ENCODE measurements at regions not wholly inside any gene's neighbourhood (a gene's known extent, or its start where the extent isn't known, plus 50 kb on each side); places are given as distances from the start of the nearest gene placed in this dataset.

- Histone ChIP-seq H3K36me3 (ENCODE audit: control insufficient read depth, insufficient read depth, low read length) (no peaks in the 10 kb centered on the region), H3K9me3 (ENCODE audit: control insufficient read depth, insufficient read depth, low read depth, low read length) (no peaks in the 10 kb centered on the region), H3K4me1 (ENCODE audit: control insufficient read depth, insufficient read depth, low read length) (no peaks in the 10 kb centered on the region), H3K4me3 (ENCODE audit: low read depth in 2 of 2, low read length in 2 of 2) (no peak overlapping the region), H3K27ac (ENCODE audit: low read length) (no peak overlapping the region), H3K27me3 (ENCODE audit: control insufficient read depth, insufficient read depth, low read length) (peaks cover 3% of the 10 kb centered on the region; the same call in 1 of the 2 replicates)
- intact Hi-C loops (cut with micrococcal nuclease; ENCODE audit: unreplicated experiment) (no loop called here), in situ Hi-C loops (cut with HindIII; ENCODE audit: low pct_unique_long_range_greater_than_20kb, low sequenced_read_pairs) (no loop called here)
- DNase-seq (ENCODE audit: low read depth, low spot score) (no peak), ATAC-seq (no peak)
- TF ChIP-seq SIN3A (IDR thresholded peaks at IDR 0.05; ENCODE audit: borderline replicate concordance, insufficient read depth, low read depth, low read length) (no peak), CTCF (IDR thresholded peaks at IDR 0.05) (no peak), POLR2AphosphoS5 (IDR thresholded peaks at IDR 0.05; ENCODE audit: low read depth, low read length) (no peak), TCF7L2 (IDR thresholded peaks at IDR 0.05; ENCODE audit: low read depth, low read length) (no peak)
- TF ChIP-seq, protein P1, sequence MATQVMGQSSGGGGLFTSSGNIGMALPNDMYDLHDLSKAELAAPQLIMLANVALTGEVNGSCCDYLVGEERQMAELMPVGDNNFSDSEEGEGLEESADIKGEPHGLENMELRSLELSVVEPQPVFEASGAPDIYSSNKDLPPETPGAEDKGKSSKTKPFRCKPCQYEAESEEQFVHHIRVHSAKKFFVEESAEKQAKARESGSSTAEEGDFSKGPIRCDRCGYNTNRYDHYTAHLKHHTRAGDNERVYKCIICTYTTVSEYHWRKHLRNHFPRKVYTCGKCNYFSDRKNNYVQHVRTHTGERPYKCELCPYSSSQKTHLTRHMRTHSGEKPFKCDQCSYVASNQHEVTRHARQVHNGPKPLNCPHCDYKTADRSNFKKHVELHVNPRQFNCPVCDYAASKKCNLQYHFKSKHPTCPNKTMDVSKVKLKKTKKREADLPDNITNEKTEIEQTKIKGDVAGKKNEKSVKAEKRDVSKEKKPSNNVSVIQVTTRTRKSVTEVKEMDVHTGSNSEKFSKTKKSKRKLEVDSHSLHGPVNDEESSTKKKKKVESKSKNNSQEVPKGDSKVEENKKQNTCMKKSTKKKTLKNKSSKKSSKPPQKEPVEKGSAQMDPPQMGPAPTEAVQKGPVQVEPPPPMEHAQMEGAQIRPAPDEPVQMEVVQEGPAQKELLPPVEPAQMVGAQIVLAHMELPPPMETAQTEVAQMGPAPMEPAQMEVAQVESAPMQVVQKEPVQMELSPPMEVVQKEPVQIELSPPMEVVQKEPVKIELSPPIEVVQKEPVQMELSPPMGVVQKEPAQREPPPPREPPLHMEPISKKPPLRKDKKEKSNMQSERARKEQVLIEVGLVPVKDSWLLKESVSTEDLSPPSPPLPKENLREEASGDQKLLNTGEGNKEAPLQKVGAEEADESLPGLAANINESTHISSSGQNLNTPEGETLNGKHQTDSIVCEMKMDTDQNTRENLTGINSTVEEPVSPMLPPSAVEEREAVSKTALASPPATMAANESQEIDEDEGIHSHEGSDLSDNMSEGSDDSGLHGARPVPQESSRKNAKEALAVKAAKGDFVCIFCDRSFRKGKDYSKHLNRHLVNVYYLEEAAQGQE (IDR thresholded peaks at IDR 0.05; ENCODE audit: insufficient read depth in 1 of 2, low read depth in 2 of 2, low read length in 1 of 2) = no peak
- CTCF ChIA-PET = interaction anchor here (0.9 kb wide), 1 partner anchor 236 kb away, joined by 3 read pairs; no protein-coding TSS in a partner anchor
- no TSS peak for BruUV-seq (replicated peaks)
- POLR2A ChIA-PET = no interaction called here
Observed at GRCh38 chr16:86281421-86281820, 228.9 kb upstream of the FOXF1 start.

DNA sequence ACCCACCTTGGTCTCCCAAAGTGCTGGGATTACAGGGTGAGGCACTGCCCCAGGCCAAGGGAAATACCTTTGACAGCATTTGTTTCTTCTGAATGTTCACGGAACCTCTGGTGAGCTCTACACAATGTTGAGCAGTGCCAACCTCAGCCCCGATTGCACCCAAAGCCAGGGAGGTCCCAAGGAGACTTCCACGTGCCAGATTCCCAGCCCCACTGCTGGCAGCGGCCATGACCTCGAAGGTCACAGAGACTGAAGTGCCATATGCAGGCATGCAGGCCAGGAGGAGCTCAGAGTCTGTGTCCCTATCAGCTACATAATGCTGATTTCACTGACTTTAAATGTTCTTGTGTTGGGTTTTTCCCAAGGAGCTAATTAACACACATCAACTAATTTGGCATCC is 226.4 kb upstream of the FOXF1 start:
- Histone ChIP-seq H3K36me3 (ENCODE audit: control insufficient read depth, insufficient read depth, low read length) (no peaks in the 10 kb centered on the region), H3K4me1 (ENCODE audit: control insufficient read depth, insufficient read depth, low read length) (no peaks in the 10 kb centered on the region), H3K27me3 (ENCODE audit: control insufficient read depth, insufficient read depth, low read length) (peaks cover 8% of the 10 kb centered on the region; the same call in 1 of the 2 replicates), H3K9me3 (ENCODE audit: control insufficient read depth, insufficient read depth, low read depth, low read length) (no peaks in the 10 kb centered on the region), H3K27ac (ENCODE audit: low read length) (no peak overlapping the region), H3K4me3 (ENCODE audit: low read depth in 2 of 2, low read length in 2 of 2) (no peak overlapping the region)
- CTCF ChIA-PET = no interaction called here
- POLR2A ChIA-PET = no interaction called here
- DNase-seq (ENCODE audit: low read depth, low spot score) (no peak), ATAC-seq (no peak)
- TF ChIP-seq SIN3A (IDR thresholded peaks at IDR 0.05; ENCODE audit: borderline replicate concordance, insufficient read depth, low read depth, low read length) = no peak
- TF ChIP-seq CTCF (IDR thresholded peaks at IDR 0.05) = no peak
- TF ChIP-seq, protein P1 (IDR thresholded peaks at IDR 0.05; ENCODE audit: insufficient read depth in 1 of 2, low read depth in 2 of 2, low read length in 1 of 2) = no peak
- TF ChIP-seq POLR2AphosphoS5 (IDR thresholded peaks at IDR 0.05; ENCODE audit: low read depth, low read length) = no peak
- TF ChIP-seq TCF7L2 (IDR thresholded peaks at IDR 0.05; ENCODE audit: low read depth, low read length) = no peak
- no TSS peak for BruUV-seq (replicated peaks)
- intact Hi-C loops (cut with micrococcal nuclease; ENCODE audit: unreplicated experiment) = no loop called here
- in situ Hi-C loops (cut with HindIII; ENCODE audit: low pct_unique_long_range_greater_than_20kb, low sequenced_read_pairs) = no loop called here

All from Panc1 (cell line).